PFSK-1 (cell line): ENCODE measurements at regions not wholly inside any gene's neighbourhood (a gene's known extent, or its start where the extent isn't known, plus 50 kb on each side); places are given as distances from the start of the nearest gene placed in this dataset.

Experiments used
- POLR2AphosphoS5 ChIP-seq: IDR thresholded peaks from 2 replicates; pipeline ENCODE4 v1.6.1; 2012; ENCODE audit warnings: low read depth, mild to moderate bottlenecking, control low read depth, low read length, moderate library complexity
- TAF1 ChIP-seq: IDR thresholded peaks from 2 replicates; pipeline ENCODE4 v1.6.1; 2012; ENCODE audit warnings: low read length, control low read depth, borderline replicate concordance; ENCODE audit not compliant: insufficient read depth

- TF ChIP-seq TAF1 (no peak), POLR2AphosphoS5 (no peak)
Observed at GRCh38 chr12:60724984-60725383, 1129.2 kb downstream of the SLC16A7 start.
